ENCODE measurements at regions not wholly inside any gene's neighbourhood (a gene's known extent, or its start where the extent isn't known, plus 50 kb on each side); places are given as distances from the start of the nearest gene placed in this dataset.

- H3K36me3 ChIP-seq (ENCODE audit: control insufficient read depth in 5 of 5, insufficient read depth in 5 of 5, low read length in 5 of 5), result no peaks in the 10 kb centered on the region
- H3K4me3 ChIP-seq (ENCODE audit: low read depth in 1 of 5, low read length in 5 of 5), result no peak overlapping the region
- no peak overlapping the region for H3K9ac ChIP-seq (ENCODE audit: low read length in 5 of 5)
- H3K27me3 ChIP-seq (ENCODE audit: control insufficient read depth in 5 of 5, insufficient read depth in 4 of 5, low read length in 5 of 5), result no peaks in the 10 kb centered on the region
- H3K27ac ChIP-seq (ENCODE audit: low read depth, low read length), result no peak overlapping the region
- peaks cover 11 to 24% (median 22%) of the 10 kb centered on the region in 5 donors for H3K9me3 ChIP-seq (ENCODE audit: control insufficient read depth in 5 of 5, low read length in 5 of 5)
- H3K4me1 ChIP-seq (ENCODE audit: control insufficient read depth in 5 of 5, insufficient read depth in 5 of 5, low read length in 5 of 5), result peaks cover 0 to 11% (median 0%) of the 10 kb centered on the region in 5 donors
Observed at GRCh38 chr15:69692342-69692741, 239.7 kb downstream of the RPLP1 start.

- Histone ChIP-seq H3K9me3 (ENCODE audit: control insufficient read depth in 5 of 5, low read length in 5 of 5) (peaks cover 11 to 24% (median 20%) of the 10 kb centered on the region in 5 donors), H3K27me3 (ENCODE audit: control insufficient read depth in 5 of 5, insufficient read depth in 4 of 5, low read length in 5 of 5) (no peaks in the 10 kb centered on the region)
Observed at GRCh38 chr15:69693059-69693458, 240.4 kb downstream of the RPLP1 start.

GRCh38 chr15:69696946-69697345 is 244.3 kb downstream of the RPLP1 start:
- Histone ChIP-seq H3K9ac (ENCODE audit: low read length in 5 of 5) (no peak overlapping the region), H3K36me3 (ENCODE audit: control insufficient read depth in 5 of 5, insufficient read depth in 5 of 5, low read length in 5 of 5) (no peaks in the 10 kb centered on the region), H3K9me3 (ENCODE audit: control insufficient read depth in 5 of 5, low read length in 5 of 5) (no peaks in the 10 kb centered on the region), H3K4me1 (ENCODE audit: control insufficient read depth in 5 of 5, insufficient read depth in 5 of 5, low read length in 5 of 5) (peaks cover 0 to 21% (median 0%) of the 10 kb centered on the region in 5 donors), H3K4me3 (ENCODE audit: low read depth in 1 of 5, low read length in 5 of 5) (no peak overlapping the region), H3K27me3 (ENCODE audit: control insufficient read depth in 5 of 5, insufficient read depth in 4 of 5, low read length in 5 of 5) (no peaks in the 10 kb centered on the region), H3K27ac (ENCODE audit: low read depth, low read length) (no peak overlapping the region)

More at GRCh38 chr15:69693059-69693458, 240.4 kb downstream of the RPLP1 start:
- Histone ChIP-seq H3K27ac (ENCODE audit: low read depth, low read length) (no peak overlapping the region), H3K9ac (ENCODE audit: low read length in 5 of 5) (no peak overlapping the region), H3K4me1 (ENCODE audit: control insufficient read depth in 5 of 5, insufficient read depth in 5 of 5, low read length in 5 of 5) (peaks cover 0 to 17% (median 0%) of the 10 kb centered on the region in 5 donors), H3K36me3 (ENCODE audit: control insufficient read depth in 5 of 5, insufficient read depth in 5 of 5, low read length in 5 of 5) (no peaks in the 10 kb centered on the region), H3K4me3 (ENCODE audit: low read depth in 1 of 5, low read length in 5 of 5) (no peak overlapping the region)

- Histone ChIP-seq H3K27ac (ENCODE audit: low read depth, low read length) (no peak overlapping the region), H3K27me3 (ENCODE audit: control insufficient read depth in 5 of 5, insufficient read depth in 4 of 5, low read length in 5 of 5) (no peaks in the 10 kb centered on the region), H3K4me1 (ENCODE audit: control insufficient read depth in 5 of 5, insufficient read depth in 5 of 5, low read length in 5 of 5) (peaks cover 0 to 16% (median 0%) of the 10 kb centered on the region in 5 donors), H3K36me3 (ENCODE audit: control insufficient read depth in 5 of 5, insufficient read depth in 5 of 5, low read length in 5 of 5) (no peaks in the 10 kb centered on the region), H3K9ac (ENCODE audit: low read length in 5 of 5) (no peak overlapping the region), H3K4me3 (ENCODE audit: low read depth in 1 of 5, low read length in 5 of 5) (no peak overlapping the region), H3K9me3 (ENCODE audit: control insufficient read depth in 5 of 5, low read length in 5 of 5) (no peaks in the 10 kb centered on the region)
Observed at GRCh38 chr15:69697916-69698315, 245.3 kb downstream of the RPLP1 start.

- Histone ChIP-seq H3K27ac (ENCODE audit: low read depth, low read length) (no peak overlapping the region), H3K9ac (ENCODE audit: low read length in 5 of 5) (no peak overlapping the region), H3K36me3 (ENCODE audit: control insufficient read depth in 5 of 5, insufficient read depth in 5 of 5, low read length in 5 of 5) (no peaks in the 10 kb centered on the region), H3K27me3 (ENCODE audit: control insufficient read depth in 5 of 5, insufficient read depth in 4 of 5, low read length in 5 of 5) (no peaks in the 10 kb centered on the region), H3K9me3 (ENCODE audit: control insufficient read depth in 5 of 5, low read length in 5 of 5) (no peaks in the 10 kb centered on the region), H3K4me3 (ENCODE audit: low read depth in 1 of 5, low read length in 5 of 5) (no peak overlapping the region), H3K4me1 (ENCODE audit: control insufficient read depth in 5 of 5, insufficient read depth in 5 of 5, low read length in 5 of 5) (peaks cover 0 to 16% (median 0%) of the 10 kb centered on the region in 5 donors)
Observed at GRCh38 chr15:69699096-69699495, 246.5 kb downstream of the RPLP1 start.

GRCh38 chr15:69700380-69700779 is 247.8 kb downstream of the RPLP1 start:
- Histone ChIP-seq H3K36me3 (ENCODE audit: control insufficient read depth in 5 of 5, insufficient read depth in 5 of 5, low read length in 5 of 5) (no peaks in the 10 kb centered on the region), H3K9ac (ENCODE audit: low read length in 5 of 5) (no peak overlapping the region), H3K9me3 (ENCODE audit: control insufficient read depth in 5 of 5, low read length in 5 of 5) (no peaks in the 10 kb centered on the region), H3K4me1 (ENCODE audit: control insufficient read depth in 5 of 5, insufficient read depth in 5 of 5, low read length in 5 of 5) (peaks cover 0 to 16% (median 0%) of the 10 kb centered on the region in 5 donors), H3K4me3 (ENCODE audit: low read depth in 1 of 5, low read length in 5 of 5) (no peak overlapping the region), H3K27ac (ENCODE audit: low read depth, low read length) (no peak overlapping the region), H3K27me3 (ENCODE audit: control insufficient read depth in 5 of 5, insufficient read depth in 4 of 5, low read length in 5 of 5) (no peaks in the 10 kb centered on the region)

- Histone ChIP-seq H3K36me3 (ENCODE audit: control insufficient read depth in 5 of 5, insufficient read depth in 5 of 5, low read length in 5 of 5) (no peaks in the 10 kb centered on the region), H3K27ac (ENCODE audit: low read depth, low read length) (no peak overlapping the region), H3K4me1 (ENCODE audit: control insufficient read depth in 5 of 5, insufficient read depth in 5 of 5, low read length in 5 of 5) (peaks cover 0 to 16% (median 0%) of the 10 kb centered on the region in 5 donors), H3K9ac (ENCODE audit: low read length in 5 of 5) (no peak overlapping the region), H3K27me3 (ENCODE audit: control insufficient read depth in 5 of 5, insufficient read depth in 4 of 5, low read length in 5 of 5) (no peaks in the 10 kb centered on the region), H3K9me3 (ENCODE audit: control insufficient read depth in 5 of 5, low read length in 5 of 5) (no peaks in the 10 kb centered on the region), H3K4me3 (ENCODE audit: low read depth in 1 of 5, low read length in 5 of 5) (no peak overlapping the region)
Observed at GRCh38 chr15:69701198-69701597, 248.6 kb downstream of the RPLP1 start.

GRCh38 chr15:69703532-69704187 is 251.0 kb downstream of the RPLP1 start:
- Histone ChIP-seq H3K4me1 (ENCODE audit: control insufficient read depth in 5 of 5, insufficient read depth in 5 of 5, low read length in 5 of 5) (no peaks in the 10 kb centered on the region), H3K36me3 (ENCODE audit: control insufficient read depth in 5 of 5, insufficient read depth in 5 of 5, low read length in 5 of 5) (no peaks in the 10 kb centered on the region), H3K27ac (ENCODE audit: low read depth, low read length) (no peak overlapping the region), H3K9me3 (ENCODE audit: control insufficient read depth in 5 of 5, low read length in 5 of 5) (peaks cover 0 to 12% (median 3%) of the 10 kb centered on the region in 5 donors), H3K9ac (ENCODE audit: low read length in 5 of 5) (no peak overlapping the region), H3K27me3 (ENCODE audit: control insufficient read depth in 5 of 5, insufficient read depth in 4 of 5, low read length in 5 of 5) (no peaks in the 10 kb centered on the region), H3K4me3 (ENCODE audit: low read depth in 1 of 5, low read length in 5 of 5) (no peak overlapping the region)

GRCh38 chr15:69704229-69704628 is 251.6 kb downstream of the RPLP1 start:
- Histone ChIP-seq H3K4me3 (ENCODE audit: low read depth in 1 of 5, low read length in 5 of 5) (no peak overlapping the region), H3K27me3 (ENCODE audit: control insufficient read depth in 5 of 5, insufficient read depth in 4 of 5, low read length in 5 of 5) (no peaks in the 10 kb centered on the region), H3K36me3 (ENCODE audit: control insufficient read depth in 5 of 5, insufficient read depth in 5 of 5, low read length in 5 of 5) (no peaks in the 10 kb centered on the region), H3K27ac (ENCODE audit: low read depth, low read length) (no peak overlapping the region), H3K9me3 (ENCODE audit: control insufficient read depth in 5 of 5, low read length in 5 of 5) (peaks cover 2 to 12% (median 7%) of the 10 kb centered on the region in 5 donors), H3K4me1 (ENCODE audit: control insufficient read depth in 5 of 5, insufficient read depth in 5 of 5, low read length in 5 of 5) (no peaks in the 10 kb centered on the region), H3K9ac (ENCODE audit: low read length in 5 of 5) (no peak overlapping the region)

- no peaks in the 10 kb centered on the region for H3K36me3 ChIP-seq (ENCODE audit: control insufficient read depth in 5 of 5, insufficient read depth in 5 of 5, low read length in 5 of 5)
- H3K27ac ChIP-seq (ENCODE audit: low read depth, low read length), result no peak overlapping the region
- H3K27me3 ChIP-seq (ENCODE audit: control insufficient read depth in 5 of 5, insufficient read depth in 4 of 5, low read length in 5 of 5), result no peaks in the 10 kb centered on the region
- no peak overlapping the region for H3K9ac ChIP-seq (ENCODE audit: low read length in 5 of 5)
- no peak overlapping the region for H3K4me3 ChIP-seq (ENCODE audit: low read depth in 1 of 5, low read length in 5 of 5)
- no peaks in the 10 kb centered on the region for H3K4me1 ChIP-seq (ENCODE audit: control insufficient read depth in 5 of 5, insufficient read depth in 5 of 5, low read length in 5 of 5)
- peaks cover 2 to 12% (median 7%) of the 10 kb centered on the region in 5 donors for H3K9me3 ChIP-seq (ENCODE audit: control insufficient read depth in 5 of 5, low read length in 5 of 5)
Observed at GRCh38 chr15:69704700-69705099, 252.1 kb downstream of the RPLP1 start.
